Myocyte (in vitro differentiated cells): ENCODE measurements at regions not wholly inside any gene's neighbourhood (a gene's known extent, or its start where the extent isn't known, plus 50 kb on each side); places are given as distances from the start of the nearest gene placed in this dataset.
"Not testable (repeated sequence)": the region's sequence is repeated elsewhere in the genome, so short reads cannot be mapped to it uniquely, and the experiment has no call there.

Source experiments
- DNase-seq: peaks from one replicate; pipeline ENCODE4 v3.0.0-alpha.2; 2012; ENCODE audit warnings: low read depth

DNA sequence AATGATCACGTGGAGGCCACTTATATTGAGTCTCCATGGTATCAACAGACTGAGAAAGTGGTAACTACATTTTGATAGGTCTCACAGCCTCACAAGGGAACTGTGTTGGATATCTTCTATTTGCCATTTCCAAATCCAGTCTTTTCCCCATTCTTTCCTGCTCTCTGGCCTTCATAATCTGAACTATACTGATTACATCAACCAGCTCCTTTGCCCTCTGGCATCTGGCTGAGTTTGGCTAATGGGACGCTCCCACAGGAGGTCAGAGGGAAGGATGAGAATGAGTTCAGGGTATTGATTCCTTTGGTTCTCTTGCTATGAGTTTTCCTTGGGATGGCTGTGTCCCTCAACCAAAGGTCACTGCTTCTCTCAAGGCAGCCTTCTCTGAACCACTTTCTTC, 152.6 kb downstream of the RTL9 start:
- no peak for DNase-seq

DNA sequence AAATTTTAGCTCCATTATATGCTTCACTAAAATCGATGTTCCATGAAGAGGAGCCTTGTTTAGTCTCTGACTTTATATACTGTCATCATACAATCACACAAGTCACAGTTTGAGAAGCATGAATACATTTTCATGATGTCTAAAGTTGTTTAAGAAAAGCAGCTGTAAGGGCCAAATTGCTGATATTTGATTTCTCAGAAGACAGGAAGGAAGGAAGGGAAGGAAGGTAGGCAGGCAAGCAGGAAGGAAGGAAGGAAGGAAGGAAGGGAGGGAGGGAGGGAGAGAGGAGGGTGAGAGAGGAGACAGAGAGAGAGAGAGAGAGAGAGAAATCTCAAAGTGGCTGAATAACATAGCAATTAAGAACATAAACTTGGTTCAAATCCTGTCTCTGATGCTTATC, 153.7 kb downstream of the RTL9 start:
- DNase-seq = no peak

DNA sequence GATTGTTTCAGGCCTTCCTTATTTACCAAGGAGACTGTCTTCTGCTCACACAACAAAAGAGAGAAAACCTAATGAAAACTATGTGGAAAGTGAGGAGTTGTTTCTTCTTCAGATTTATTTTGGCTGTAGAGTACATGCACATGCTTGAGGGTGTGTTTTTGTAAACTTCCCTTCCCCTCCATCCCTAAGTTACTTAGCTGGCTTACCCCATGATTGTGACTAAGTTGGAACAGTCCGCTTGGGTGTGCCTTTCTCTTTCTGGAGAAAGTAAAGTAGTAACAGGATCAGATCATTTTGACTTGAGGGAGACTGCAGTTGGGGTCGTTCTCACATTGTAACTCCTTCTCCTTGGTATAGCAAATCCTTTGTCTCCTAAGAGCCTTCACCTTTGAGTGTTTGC, 155.9 kb downstream of the RTL9 start:
- DNase-seq = no peak

DNA sequence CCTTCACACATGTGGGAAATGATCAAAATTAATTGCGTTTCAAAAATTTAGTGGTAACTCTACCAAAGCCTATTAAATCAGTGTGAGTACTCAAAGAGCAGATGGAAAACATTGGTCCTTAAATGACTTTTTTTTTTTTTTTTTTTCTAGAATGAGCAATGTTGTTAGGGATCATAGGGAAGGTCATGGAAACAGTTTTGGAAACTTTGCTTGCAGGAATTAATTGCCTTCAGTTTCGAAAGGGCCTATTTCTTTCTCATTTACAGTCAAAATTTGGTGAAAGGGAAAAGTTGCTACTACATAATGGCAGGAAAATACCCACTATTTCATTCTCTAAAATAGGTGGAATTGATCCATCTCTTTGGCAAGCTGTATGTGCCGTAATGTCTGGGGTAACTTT, 160.9 kb downstream of the RTL9 start:
- no peak for DNase-seq

DNA sequence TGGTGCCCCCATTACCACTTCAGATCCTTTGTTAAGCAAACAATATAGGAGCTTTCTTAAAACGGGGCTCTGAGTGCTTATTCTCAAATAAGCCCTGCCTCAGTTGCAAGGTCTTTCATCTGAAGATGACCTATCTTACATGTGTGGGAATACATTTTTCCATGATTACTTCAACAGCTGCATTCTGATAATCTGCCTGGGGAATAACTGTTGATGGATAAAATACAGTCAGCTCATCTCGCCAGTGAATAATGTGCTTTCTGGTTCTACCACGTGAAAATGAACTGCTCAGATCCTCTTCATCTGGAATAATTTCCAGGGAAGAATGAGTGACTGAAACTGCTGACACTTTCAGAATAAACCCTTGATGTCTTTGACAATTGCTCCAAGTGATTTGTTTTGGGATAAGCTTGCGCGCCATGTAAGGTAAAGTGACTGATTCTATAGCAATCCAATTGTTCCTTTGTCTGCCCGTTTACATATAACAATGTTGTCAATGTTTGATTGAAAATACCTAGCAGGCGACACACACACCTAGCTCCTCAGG, 161.3 kb downstream of the RTL9 start:
- DNase-seq = no peak

DNA sequence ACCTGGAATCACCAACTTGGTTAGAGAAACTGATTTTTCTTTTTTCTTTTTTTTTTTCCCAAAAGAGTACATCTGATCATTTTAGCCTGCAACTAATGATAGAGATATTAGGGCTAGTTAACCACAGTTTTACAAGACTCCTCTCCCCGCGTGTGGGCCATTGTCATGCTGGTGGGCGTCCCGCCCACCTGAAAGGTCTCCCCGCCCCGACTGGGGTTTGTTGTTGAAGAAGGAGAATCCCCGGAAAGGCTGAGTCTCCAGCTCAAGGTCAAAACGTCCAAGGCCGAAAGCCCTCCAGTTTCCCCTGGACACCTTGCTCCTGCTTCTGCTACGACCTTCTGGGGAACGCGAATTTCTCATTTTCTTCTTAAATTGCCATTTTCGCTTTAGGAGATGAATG, 162.0 kb downstream of the RTL9 start:
- DNase-seq = not testable (repeated sequence)

DNA sequence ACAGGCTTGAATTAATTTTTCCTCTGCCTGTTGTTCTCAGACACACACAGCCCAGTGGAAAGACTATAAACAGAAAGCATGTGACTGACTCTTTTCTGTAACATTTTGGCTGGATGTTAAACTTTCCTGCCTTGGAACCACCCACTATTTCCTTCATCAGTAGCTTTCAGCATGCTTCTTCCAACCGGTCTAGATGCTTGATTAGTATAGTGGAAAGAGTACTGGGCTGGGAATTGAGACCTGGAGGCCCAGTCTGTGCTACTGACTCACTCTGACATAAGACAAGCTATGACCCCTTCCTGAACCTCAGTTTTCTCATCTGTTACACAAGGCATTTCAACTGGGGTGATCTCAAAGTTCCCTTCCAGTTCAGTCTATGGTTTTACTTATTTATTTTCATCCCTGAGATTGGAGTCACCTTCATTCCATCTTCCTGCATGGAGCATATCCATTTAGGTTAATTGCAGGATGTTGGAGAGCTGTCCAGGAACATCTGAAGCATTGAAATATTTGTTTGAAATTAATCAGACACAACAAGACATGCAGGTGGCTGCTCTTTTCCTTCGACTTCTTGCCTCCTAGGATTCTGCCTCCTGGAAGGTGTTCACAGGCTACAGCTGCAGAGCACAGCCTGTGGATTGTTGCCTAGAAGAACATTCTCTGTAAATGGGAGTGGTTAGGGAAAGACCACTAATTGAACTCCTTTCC, 173.4 kb downstream of the RTL9 start:
- no peak for DNase-seq

DNA sequence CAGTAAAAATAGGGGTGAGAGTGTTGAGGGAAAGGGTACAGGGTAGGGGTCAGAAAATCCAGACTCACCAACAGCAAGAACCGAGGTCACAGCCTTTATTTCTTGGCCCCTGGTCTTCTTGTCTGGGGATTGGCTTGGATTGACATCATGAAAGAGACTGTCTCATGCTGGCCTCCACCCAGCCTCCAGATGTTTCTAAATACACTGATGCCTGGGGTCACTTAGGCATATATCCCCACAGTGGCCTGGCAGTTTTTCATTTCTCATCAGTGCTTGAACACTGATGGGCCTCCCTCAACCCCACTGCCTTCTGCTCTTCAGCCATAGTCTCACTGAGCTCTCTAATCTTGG, 173.9 kb downstream of the RTL9 start:
- DNase-seq = no peak

DNA sequence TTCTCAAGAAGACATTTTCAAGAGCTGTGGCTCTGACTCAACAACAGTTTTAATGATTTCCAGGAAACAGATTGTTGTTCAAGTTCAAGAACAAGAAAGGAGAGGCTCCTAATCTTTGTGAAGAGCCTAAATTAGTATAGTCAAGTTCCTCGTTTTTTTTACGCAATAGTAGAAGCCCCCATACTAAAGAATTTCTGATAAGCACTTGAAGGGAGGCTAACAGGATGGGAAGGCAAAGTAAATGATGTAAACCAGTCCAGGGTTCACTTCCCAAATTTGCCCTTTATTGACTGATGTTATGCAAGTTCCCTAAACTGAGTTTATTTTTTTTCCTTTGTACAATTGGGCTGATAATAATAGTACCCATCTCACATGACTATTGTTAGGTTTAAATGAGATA, 178.2 kb downstream of the RTL9 start:
- no peak for DNase-seq

DNA sequence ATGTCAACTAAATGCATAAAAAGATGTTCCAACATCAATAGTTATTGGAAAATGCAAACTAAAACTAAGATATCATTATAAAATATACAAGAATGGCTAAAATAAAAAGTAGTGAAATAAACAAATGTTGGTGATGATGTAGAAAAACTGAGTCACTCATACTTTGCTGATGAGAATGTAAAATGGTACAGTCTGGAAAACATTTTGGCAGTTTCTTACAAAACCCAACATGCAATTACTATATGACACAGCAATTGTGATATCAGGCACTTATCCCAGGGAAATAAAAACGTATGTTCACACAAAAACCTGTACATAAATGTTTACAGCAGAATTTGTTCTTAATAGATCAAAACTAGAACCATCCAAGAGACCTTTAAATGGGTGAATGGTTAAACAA, 182.6 kb downstream of the RTL9 start:
- DNase-seq = no peak

DNA sequence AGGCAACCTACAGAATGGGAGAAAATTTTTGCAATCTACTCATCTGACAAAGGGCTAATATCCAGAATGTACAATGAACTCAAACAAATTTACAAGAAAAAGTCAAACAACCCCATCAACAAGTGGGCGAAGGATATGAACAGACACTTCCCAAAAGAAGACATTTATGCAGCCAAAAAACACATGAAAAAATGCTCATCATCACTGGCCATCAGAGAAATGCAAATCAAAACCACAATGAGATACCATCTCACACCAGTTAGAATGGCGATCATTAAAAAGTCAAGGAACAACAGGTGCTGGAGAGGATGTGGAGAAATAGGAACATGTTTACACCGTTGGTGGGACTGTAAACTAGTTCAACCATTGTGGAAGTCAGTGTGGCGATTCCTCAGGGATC, 192.2 kb downstream of the RTL9 start:
- not testable (repeated sequence) for DNase-seq

DNA sequence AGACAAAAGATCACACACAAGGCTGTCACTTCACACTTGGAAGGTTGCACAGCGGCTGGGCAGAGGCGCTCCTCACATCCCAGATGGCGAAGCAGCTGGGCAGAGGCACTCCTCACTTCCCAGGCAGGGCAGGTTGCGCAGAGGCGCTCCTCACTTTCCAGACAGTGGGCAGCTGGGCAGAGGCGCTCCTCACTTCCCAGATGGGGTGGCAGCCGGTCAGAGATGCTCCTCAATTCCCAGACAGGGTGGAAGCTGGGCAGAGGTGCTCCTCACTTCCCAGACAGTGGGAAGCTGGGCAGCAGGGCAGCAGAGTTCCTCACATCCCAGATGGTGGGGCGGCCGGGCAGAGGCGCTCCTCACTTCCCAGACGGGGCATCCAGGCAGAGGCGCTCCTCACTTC, 199.2 kb downstream of the RTL9 start:
- no peak for DNase-seq

DNA sequence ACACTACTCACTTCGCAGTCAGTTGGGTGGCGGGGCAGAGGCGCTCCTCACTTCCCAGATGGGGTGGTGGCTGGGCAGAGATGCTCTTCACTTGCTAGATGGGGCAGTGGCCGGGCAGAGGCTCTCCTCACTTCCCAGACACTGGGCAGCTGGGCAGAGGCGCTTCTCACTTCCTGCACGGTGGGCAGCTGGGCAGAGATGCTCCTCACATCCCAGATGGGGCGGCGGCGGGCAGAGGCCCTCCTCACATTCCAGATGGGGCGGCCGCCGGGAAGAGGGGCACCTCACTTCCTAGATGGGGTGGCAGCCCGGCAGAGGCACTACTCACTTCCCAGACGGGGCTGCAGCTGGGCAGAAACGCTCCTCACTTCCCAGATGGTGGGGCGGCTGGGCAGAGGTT, 199.8 kb downstream of the RTL9 start:
- DNase-seq = no peak

DNA sequence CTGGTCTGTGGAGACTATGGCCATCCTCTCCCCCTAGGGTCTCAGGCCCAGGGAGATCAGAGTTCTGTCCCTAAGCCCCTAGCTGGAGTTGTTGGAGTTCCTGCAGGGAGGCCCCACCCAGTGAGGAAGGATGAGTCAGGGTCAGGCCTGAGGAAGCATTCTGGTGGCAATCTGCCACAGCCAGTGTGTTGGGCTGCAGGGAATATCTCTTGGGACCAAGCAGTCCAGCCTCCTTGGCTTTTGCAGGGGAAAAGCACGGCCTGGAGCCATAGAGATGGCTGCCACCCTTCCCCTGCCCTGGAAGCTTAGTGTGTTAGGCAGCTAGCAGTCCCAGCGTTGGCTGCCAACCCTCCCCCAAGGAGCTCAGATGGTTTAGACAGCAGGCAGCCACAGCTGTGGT, 202.4 kb downstream of the RTL9 start:
- DNase-seq = peak; percentile 17

DNA sequence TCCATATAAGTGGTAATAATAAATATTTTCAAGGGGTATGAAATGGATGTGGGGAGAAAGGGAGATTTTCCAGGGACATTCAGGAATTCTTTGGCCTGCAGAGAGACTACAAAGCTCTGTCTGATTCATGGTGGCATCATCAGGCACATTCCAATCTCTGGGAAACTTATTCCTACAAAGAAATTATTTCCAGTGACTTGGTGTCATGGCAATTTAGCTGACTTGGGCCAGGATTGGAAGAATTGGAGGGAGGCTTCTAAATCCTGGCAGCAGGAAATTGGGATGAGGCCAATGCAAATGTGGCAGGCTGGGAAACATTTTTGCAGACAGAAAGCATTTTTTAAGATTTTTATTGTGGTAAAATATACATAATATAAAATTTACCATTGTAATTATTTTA, 204.6 kb downstream of the RTL9 start:
- no peak for DNase-seq

DNA sequence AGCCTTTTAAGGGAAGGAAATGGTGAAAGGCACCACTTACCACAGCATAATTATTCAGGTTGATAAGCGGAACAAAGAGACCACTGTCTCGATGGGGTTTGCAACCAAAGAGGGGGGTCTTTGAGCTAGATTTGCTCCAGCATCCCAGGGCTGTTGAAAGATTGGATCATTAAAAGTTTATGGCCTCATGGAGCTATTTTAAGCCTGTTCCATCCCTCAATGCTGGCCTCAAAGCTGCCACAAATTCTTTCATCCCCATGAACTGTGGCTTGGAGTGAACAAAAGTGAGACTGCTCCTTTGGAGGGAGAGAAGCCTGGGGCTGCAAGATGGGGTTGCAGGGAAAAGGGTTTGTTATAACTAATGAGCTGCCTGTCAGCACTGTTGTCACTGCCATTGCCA, 209.8 kb downstream of the RTL9 start:
- DNase-seq = peak; percentile 20

DNA sequence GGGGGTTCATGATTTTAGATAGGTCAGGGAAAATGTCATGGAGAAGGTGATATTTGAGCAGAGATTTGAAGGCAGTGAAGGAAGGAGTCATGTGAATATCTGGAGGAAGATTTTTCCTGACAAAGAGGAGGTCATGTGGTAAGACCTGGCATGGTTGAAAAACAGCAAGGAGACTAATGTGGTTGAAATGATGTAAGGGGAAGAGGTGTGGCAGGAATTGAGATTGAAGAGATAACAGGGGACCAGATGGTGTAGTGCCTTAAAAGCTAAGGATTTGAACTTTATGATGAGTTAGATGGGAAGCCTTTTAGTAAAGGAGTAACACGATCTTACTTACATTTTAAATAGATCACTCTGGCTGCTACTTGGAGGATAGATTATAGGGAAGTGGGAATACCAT, 210.9 kb downstream of the RTL9 start:
- DNase-seq = no peak

DNA sequence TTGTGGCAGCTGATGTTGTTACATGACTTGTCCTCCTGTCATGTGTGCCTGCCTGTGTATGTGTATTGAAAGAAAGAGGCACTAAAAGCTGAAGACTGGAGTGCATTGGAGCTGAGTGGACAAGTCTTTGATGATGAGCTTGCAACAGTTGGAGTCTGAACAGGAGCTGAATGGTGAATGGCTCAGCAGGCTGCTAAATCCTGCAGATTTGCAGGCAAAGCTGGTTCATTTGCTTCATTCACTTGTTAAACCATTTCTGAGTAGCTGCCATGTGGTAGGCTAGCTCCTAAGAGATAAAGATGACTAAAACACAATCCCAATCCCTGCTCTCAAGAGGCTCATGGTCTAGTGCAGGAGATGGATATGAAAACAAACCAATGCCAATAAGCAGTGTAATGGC, 217.3 kb downstream of the CHRDL1 start:
- DNase-seq = no peak

DNA sequence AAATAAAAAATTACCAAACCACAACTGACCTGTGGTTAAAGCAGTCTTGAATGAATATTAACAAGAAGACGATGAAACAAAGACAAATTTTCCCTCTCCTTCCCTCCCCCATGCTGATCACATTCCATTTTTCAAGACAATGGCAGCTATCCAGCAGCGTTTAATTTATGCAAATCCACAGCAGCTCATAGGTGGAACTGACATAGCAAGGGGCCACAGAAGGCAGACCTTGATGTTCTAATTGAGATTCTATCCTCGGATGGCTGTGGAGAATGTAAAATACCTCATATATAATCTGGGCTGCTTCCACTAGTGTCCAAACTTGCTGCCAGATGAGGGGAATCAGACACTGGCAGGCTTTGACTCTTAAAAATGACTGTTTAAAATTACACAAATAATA, 211.5 kb downstream of the CHRDL1 start:
- no peak for DNase-seq

DNA sequence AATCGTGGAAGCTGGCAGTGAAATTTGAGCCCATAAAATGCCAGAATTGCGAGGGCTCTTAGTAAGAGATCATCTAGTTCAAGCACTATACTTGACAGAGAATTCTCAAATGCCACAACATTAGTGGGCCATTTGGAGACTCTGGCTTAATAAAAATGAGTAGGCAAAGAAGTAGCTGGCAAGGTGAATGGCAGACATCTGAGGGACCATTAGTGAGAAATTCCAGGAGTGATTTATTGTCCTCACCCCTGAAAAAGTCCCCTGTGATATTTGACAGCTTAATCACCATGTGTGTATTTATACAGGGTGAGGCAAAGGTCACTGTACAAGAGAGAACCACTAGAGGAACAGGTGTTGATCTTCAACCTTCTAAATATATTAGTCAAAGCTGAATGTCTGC, 207.5 kb downstream of the CHRDL1 start:
- DNase-seq = peak; percentile 58

DNA sequence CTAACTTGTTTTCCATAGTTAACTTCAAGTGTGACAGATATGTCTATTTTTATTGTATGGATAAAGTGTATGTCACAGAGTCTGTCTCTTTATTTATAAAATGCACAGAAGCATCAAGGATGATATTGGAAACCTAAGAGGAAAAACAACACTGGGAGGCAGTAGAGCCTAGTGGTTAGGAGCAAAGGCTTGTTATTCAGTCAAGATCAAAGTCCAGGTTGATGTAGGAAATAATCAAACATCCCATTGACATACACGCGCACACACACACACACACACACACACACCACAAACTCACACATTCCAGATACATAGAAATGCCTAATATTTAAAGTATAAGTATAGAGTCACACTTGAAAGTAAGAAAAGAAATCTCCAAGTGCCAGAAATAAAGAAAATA, 206.8 kb downstream of the CHRDL1 start:
- no peak for DNase-seq

DNA sequence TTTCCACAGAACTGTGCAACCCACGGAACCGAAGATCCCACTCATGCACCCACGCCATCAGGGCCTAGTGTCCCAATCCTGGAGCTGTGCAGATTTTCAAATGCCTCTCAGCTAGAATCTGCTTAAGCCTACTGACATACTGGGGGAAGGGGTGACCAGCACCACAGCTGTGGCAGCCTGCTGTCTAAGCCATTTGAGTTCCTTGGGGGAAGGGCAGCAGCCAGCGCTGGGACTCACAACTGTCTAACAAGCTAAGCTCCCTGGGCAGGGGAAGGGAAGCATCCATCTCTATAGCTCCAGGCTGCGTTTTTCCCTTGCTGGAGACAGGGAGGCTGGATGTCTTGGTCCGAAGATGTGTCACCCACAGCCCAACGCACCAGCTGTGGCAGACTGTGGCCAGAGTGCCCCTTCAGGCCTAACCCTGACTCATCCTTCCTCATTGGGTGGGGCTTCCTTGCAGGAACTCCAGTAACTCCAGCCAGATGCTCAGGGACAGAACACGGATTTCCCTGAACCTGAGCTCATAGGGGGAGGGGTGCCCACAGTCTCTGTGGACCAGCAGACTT, 194.8 kb downstream of the CHRDL1 start:
- DNase-seq = peak; percentile 2

DNA sequence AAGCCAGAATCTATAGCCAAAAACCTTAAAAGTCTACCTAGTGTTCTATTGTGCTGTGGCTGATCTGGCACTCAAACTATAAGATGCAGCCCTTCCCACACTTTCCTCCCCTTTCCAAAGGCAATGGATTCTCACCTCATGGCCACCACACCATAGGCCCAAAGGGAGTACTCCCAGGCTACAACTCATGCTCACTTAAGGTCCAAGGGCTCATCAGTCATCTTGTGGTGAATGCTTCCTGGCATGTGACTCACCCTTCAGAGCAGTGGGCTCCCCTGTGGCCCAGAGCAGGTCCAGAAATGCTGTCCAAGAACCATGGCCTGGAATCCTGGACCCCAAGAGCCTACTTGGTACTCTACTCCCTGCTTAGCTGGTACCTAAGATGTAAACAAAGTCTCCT, 181.0 kb downstream of the CHRDL1 start:
- DNase-seq = no peak
